ENCODE measurements at regions not wholly inside any gene's neighbourhood (a gene's known extent, or its start where the extent isn't known, plus 50 kb on each side); places are given as distances from the start of the nearest gene placed in this dataset.

DNA sequence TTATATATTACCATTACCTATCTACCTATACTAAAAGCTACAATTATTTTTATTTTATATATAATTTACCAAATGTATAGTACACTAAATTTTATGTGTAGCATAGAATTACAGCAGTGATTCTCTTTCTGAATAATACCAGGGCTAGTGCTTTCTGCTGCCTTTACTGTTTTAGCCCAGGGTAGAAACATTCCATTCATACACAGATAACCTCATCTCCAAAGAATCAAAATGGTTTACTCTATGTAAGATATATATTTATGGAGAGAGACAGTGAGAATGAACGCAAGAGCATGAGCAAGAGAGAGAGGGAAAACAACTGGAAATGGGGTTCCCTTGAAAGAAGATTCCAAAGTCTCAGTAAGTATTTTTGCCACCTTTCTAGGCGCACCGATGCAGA, 56.3 kb upstream of the ATXN1 start:
- H3K27ac Mint-ChIP-seq, result no peak overlapping the region
- no peak for ATAC-seq (ENCODE audit: low read depth)
- H3K4me1 Mint-ChIP-seq, result no peaks in the 10 kb centered on the region
- peaks cover 5% of the 10 kb centered on the region for H3K36me3 Mint-ChIP-seq
- peaks cover 6% of the 10 kb centered on the region for H3K9me3 Mint-ChIP-seq
- no peak overlapping the region for H3K4me3 Mint-ChIP-seq
- DNase-seq (ENCODE audit: low spot score in 2 of 2), result no peak
- H3K27me3 Mint-ChIP-seq, result peaks cover 7% of the 10 kb centered on the region

DNA sequence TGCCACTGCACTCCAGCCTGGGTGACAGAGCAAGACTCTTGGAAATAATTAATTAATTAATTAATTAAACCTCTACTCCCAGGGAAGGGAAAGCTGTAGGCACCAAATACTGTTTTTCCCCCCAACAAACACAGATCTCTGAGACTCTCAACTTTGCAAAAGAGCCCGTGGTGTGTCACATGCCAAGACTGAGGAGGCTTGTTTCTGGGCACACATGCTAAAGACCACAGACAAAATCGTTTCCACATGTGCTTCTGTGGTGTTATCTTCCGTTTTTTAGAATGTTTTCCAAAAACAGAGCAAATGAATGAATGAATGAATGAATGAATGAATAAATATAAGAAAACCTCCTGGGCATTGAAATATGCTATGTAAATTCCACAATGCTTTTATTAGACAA, 55.6 kb upstream of the ATXN1 start:
- no peaks in the 10 kb centered on the region for H3K4me1 Mint-ChIP-seq
- peaks cover 10% of the 10 kb centered on the region for H3K9me3 Mint-ChIP-seq
- H3K27me3 Mint-ChIP-seq, result peaks cover 7% of the 10 kb centered on the region
- H3K4me3 Mint-ChIP-seq, result no peak overlapping the region
- no peak overlapping the region for H3K27ac Mint-ChIP-seq
- ATAC-seq (ENCODE audit: low read depth), result no peak
- no peak for DNase-seq (ENCODE audit: low spot score in 2 of 2)
- H3K36me3 Mint-ChIP-seq, result peaks cover 9% of the 10 kb centered on the region

DNA sequence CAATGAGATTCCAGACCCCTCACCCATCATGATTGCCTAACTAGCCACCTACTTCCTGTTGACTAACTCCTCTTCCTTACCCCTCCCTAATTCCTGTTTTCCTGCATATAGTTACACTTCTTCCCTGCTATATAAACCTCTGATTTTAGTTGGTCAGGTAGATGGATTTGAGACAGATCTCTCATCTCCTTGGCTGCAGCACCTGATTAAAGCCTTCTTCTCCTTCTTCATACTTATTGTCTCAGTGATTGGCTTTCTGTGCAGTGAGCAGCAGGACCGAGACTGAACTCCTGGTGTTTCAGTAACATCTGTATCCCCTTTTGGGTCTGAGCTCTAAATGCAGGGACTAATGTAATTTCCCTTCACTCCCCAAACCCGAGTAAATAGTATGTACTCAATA, 51.7 kb upstream of the ATXN1 start:
- H3K9me3 Mint-ChIP-seq, result peaks cover 15% of the 10 kb centered on the region
- H3K36me3 Mint-ChIP-seq, result peaks cover 11% of the 10 kb centered on the region
- DNase-seq (ENCODE audit: low spot score in 2 of 2) (no peak), ATAC-seq (ENCODE audit: low read depth) (no peak)
- no peaks in the 10 kb centered on the region for H3K4me1 Mint-ChIP-seq
- H3K27me3 Mint-ChIP-seq, result peaks cover 3% of the 10 kb centered on the region
- H3K4me3 Mint-ChIP-seq, result no peak overlapping the region
- H3K27ac Mint-ChIP-seq, result no peak overlapping the region

DNA sequence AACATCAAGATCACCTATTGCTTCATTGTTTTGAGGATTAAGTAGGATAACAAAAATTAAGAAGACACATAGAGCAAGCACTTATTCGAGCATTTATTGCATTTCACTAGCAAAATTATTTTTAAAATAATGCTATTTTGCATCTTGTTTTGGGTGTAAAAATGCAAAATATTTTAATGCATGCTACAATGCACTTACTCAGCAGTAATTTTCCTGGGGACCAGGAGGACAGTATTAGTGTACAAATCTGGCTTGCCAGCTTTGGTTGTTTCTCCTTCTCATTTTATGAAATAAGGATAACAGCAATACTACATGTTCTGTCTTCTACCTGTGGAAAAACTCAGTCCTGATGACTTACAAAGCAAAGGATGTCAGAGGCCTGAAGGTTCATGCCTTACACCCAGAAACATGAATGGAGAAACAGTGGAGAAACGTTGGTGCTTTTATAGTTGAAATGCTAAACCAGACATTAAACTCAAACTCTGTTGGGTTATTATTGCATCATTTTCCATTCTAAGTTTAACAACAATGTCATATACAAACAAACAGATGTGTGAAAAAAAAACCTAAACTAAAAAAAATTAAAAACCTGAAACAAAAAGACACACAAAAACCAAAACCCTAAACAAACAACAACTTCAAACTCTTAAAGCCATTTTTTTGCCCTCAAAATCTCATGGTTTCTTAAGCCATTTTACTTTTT, 50.2 kb upstream of the ATXN1 start:
- Mint-ChIP-seq H3K27me3 (peaks cover 7% of the 10 kb centered on the region), H3K36me3 (peaks cover 11% of the 10 kb centered on the region), H3K27ac (no peak overlapping the region), H3K4me1 (no peaks in the 10 kb centered on the region), H3K9me3 (peaks cover 15% of the 10 kb centered on the region), H3K4me3 (no peak overlapping the region)
- DNase-seq (ENCODE audit: low spot score in 2 of 2) (no peak), ATAC-seq (ENCODE audit: low read depth) (no peak)
